Tibial nerve (tissue), 4 donors: ENCODE measurements at regions not wholly inside any gene's neighbourhood (a gene's known extent, or its start where the extent isn't known, plus 50 kb on each side); places are given as distances from the start of the nearest gene placed in this dataset.

Experiments
- DNase-seq, 2 donors: peaks; one replicate each; pipeline ENCODE4 v3.0.0-alpha.2; 2019; ENCODE audit warnings: low spot score in 2 of 2
- H3K27ac ChIP-seq, 4 donors: fragments of 200-600 bp; sonication (generic) in 3 of 4; one replicate each; pipeline ENCODE4 v1.5.1; 2017 to 2019; ENCODE audit warnings: mild to moderate bottlenecking in 1 of 4
- H3K27me3 ChIP-seq, 2 donors: fragments of 200-600 bp; sonication (generic) in 1 of 2; one replicate each; pipeline versions ENCODE4 v1.5.1 to v1.6.0; 2017 to 2019
- H3K36me3 ChIP-seq, 3 donors: fragments of 200-600 bp; sonication (generic); one replicate each; pipeline ENCODE4 v1.5.1; 2018 to 2019
- H3K4me1 ChIP-seq, 4 donors: fragments of 200-600 bp; sonication (generic) in 3 of 4; one replicate each; pipeline ENCODE4 v1.5.1; 2017 to 2019
- H3K4me3 ChIP-seq, 4 donors: fragments of 200-600 bp; sonication (generic) in 3 of 4; one replicate each; pipeline ENCODE4 v1.5.1; 2017 to 2019; ENCODE audit warnings: mild to moderate bottlenecking in 1 of 4, moderate library complexity in 1 of 4
- H3K9me3 ChIP-seq, 4 donors: fragments of 200-600 bp; sonication (generic) in 3 of 4; one replicate each; pipeline ENCODE4 v1.5.1; 2017 to 2019
- EP300 ChIP-seq, 2 donors: sonication (generic); formaldehyde crosslinking; IDR thresholded peaks; one replicate each; pipeline ENCODE4 v1.6.1; 2017; ENCODE audit warnings: antibody characterized with exemption in 2 of 2, mild to moderate bottlenecking in 1 of 2
- POLR2A ChIP-seq, 2 donors: fragments of 450-650 bp; IDR thresholded peaks; one replicate each; pipeline ENCODE4 v1.6.1; 2017; ENCODE audit warnings: antibody characterized with exemption in 2 of 2, mild to moderate bottlenecking in 2 of 2, moderate library complexity in 2 of 2
- WGBS, 2 donors: methylation state at CpG; one replicate each; pipeline ENCODE4 v1.1.5; 2018; 5-methylcytosine and 5-hydroxymethylcytosine counted together
- TF ChIP-seq, protein P1 (sequence below), 5 experiments: fragments of 200-600 bp in 3 of 5; fragments of 450-650 bp in 2 of 5; sonication (generic) in 3 of 5; IDR thresholded peaks; one replicate each; pipeline ENCODE4 v1.5.1; 2016 to 2019; ENCODE audit warnings: antibody characterized with exemption in 5 of 5, mild to moderate bottlenecking in 3 of 5, moderate library complexity in 2 of 5

DNA sequence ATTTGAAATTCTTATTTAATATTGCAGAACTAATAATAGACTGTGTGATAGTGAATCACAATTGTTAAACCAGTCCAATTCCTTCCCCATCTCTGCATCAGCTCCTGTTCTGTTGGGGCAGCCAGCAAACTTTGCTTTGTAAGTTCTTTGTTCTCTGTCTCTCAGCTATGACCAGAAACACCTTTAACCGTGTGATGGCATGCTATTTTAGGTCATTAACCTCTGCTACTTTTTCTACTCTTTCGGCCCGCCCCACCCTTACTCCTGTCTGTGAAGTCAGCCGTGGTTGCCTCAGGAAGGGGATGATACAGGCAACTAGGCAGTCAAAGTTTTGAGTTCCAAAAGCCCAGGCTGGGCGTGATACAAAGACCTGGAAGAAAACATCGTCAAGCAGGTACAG lies 51.3 kb upstream of the EGFL6 start:
- H3K36me3 ChIP-seq: no peaks in the 10 kb centered on the region
- no peak for DNase-seq
- no peak overlapping the region for H3K27ac ChIP-seq
- WGBS, 2 donors: 87 to 90% methylated on average over 6 of the region's 6 CpGs
- TF ChIP-seq, protein P1, sequence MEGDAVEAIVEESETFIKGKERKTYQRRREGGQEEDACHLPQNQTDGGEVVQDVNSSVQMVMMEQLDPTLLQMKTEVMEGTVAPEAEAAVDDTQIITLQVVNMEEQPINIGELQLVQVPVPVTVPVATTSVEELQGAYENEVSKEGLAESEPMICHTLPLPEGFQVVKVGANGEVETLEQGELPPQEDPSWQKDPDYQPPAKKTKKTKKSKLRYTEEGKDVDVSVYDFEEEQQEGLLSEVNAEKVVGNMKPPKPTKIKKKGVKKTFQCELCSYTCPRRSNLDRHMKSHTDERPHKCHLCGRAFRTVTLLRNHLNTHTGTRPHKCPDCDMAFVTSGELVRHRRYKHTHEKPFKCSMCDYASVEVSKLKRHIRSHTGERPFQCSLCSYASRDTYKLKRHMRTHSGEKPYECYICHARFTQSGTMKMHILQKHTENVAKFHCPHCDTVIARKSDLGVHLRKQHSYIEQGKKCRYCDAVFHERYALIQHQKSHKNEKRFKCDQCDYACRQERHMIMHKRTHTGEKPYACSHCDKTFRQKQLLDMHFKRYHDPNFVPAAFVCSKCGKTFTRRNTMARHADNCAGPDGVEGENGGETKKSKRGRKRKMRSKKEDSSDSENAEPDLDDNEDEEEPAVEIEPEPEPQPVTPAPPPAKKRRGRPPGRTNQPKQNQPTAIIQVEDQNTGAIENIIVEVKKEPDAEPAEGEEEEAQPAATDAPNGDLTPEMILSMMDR (IDR thresholded peaks at IDR 0.05): no peak
- TF ChIP-seq POLR2A (IDR thresholded peaks at IDR 0.05) (no peak), EP300 (IDR thresholded peaks at IDR 0.05) (no peak)
- H3K9me3 ChIP-seq: no peaks in the 10 kb centered on the region
- no peak overlapping the region for H3K4me3 ChIP-seq
- H3K4me1 ChIP-seq: no peaks in the 10 kb centered on the region
- H3K27me3 ChIP-seq: no peaks in the 10 kb centered on the region

DNA sequence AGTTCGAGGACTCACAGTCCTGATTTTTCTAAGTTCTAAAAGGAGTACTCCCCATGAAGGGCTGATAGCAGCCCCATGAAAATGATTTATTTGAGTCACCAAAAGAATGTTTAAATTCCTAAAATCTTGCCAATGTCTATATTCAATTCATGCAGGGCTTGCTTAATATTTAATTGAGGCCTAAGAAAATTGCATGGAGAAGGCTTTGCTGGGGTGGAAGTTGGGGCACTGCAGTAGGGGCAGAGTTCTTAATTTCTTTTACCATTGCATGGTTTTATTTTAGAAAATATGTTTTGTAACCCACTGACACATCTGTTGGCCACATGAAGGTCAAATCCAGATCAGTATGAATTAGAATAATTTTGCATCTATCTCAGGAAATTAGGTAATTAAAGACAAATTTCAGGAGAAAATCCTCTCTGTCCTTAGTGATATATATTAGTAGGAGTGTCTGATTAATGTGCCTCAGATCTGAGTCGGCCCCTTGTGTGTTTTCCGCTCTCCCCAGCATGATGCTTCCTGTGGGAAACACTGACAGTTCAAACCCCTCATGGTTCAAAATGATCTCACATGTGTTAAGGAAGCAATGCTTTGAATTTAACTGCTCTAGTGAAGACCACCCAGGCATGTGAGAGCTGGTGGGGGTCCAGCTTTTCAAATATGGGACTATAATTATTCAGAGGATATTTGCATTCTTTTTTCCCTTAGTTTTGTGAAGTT lies 54.0 kb upstream of the EGFL6 start:
- H3K36me3 ChIP-seq: no peaks in the 10 kb centered on the region
- 76 to 81% methylated on average over 3 of the region's 3 CpGs for WGBS, 2 donors

DNA sequence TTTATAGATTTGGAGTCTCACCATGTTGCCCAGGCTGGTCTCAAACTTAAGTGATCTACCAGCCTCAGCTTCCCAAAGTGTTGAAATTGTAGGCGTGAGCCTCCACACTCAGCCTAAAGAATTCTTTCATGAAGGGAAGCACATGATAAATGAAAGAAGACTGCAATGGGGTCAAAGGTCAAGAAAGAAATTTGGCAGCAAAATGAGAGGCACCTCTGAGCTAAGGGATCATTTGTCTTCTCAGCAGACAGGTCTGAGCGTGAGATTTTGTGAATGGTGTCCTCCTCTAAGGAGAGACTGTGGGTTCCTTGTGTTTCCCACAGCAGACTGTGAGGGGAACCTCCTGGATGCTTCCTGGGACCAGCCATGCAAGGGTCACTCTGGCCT lies 57.5 kb upstream of the EGFL6 start:
- peaks cover 0 to 6% of the 10 kb centered on the region in 2 donors for H3K27me3 ChIP-seq
- no peak overlapping the region for H3K4me3 ChIP-seq
- DNase-seq: no peak
- TF ChIP-seq, protein P1 (IDR thresholded peaks at IDR 0.05): no peak
- TF ChIP-seq EP300 (IDR thresholded peaks at IDR 0.05) (no peak), POLR2A (IDR thresholded peaks at IDR 0.05) (no peak)
- WGBS, 2 donors: 58 to 92% methylated on average over 2 of the region's 2 CpGs
- no peak overlapping the region for H3K27ac ChIP-seq
- no peaks in the 10 kb centered on the region for H3K4me1 ChIP-seq
- H3K9me3 ChIP-seq: no peaks in the 10 kb centered on the region
- no peaks in the 10 kb centered on the region for H3K36me3 ChIP-seq

More for the DNA sequence above, 54.0 kb upstream of the EGFL6 start:
- DNase-seq: no peak
- Histone ChIP-seq H3K4me3 (no peak overlapping the region), H3K9me3 (no peaks in the 10 kb centered on the region), H3K4me1 (no peaks in the 10 kb centered on the region), H3K27me3 (peaks cover 0 to 6% of the 10 kb centered on the region in 2 donors), H3K27ac (no peak overlapping the region)
- no peak for TF ChIP-seq POLR2A (IDR thresholded peaks at IDR 0.05)
- TF ChIP-seq EP300 (IDR thresholded peaks at IDR 0.05): no peak
- TF ChIP-seq, protein P1 (IDR thresholded peaks at IDR 0.05): no peak

DNA sequence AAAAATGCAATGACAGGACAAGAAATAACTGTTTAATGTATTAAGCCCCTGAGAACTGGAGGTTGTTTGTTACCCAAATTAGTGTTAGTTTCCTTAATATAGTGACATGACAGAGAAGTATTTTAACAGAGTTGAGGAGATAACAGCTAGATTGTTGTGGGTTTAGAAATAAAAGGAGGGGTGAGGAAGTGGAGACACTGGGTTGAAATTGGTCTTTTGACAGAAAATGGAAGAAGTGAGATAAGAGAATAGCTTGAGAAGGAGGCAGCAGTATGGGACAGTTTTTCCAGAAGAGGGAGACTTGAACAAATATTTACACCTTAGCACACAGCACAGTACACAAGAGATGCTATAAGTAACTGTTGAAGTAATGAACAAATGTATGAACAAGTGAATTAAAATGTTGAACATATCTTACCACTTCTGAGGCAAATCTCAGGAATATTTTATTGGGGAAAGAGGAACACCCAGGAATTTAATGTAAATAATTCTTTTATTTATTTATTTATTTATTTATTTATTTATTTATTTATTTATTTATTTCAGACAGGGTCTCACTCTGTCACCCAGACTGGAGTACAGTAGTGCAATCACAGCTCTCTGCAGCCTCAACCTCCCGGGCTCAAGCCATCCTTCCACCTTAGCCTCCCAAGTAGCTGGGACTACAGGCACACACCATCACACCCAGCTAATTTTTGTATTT lies 58.0 kb upstream of the EGFL6 start:
- Histone ChIP-seq H3K9me3 (no peaks in the 10 kb centered on the region), H3K27ac (no peak overlapping the region), H3K36me3 (no peaks in the 10 kb centered on the region), H3K4me3 (no peak overlapping the region), H3K27me3 (peaks cover 0 to 6% of the 10 kb centered on the region in 2 donors), H3K4me1 (no peaks in the 10 kb centered on the region)
- TF ChIP-seq POLR2A (IDR thresholded peaks at IDR 0.05): no peak
- TF ChIP-seq EP300 (IDR thresholded peaks at IDR 0.05): no peak
- TF ChIP-seq, protein P1 (IDR thresholded peaks at IDR 0.05): no peak
- WGBS, 2 donors: 94 to 100% methylated on average over 1 of the region's 1 CpG
- no peak for DNase-seq

DNA sequence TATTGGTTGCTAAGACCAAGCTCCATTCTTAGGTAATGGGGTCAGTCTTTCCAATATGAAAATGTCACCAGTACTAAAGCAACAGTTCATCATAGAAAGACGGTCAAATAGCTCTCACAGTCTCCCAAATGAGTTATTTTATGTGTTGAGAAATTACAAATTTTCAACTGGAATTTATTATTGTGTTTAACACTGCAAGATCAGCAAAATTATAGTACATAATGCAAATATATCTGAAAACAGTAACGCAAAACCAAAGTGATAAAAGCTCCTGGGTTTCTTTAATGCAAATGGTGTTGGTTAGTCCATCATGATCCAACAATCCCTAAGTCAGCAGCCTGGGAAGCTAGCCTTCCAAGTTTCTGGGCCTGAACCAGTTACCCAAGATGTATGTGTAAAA lies 61.5 kb upstream of the EGFL6 start:
- no peak overlapping the region for H3K27ac ChIP-seq
- no peak overlapping the region for H3K4me3 ChIP-seq
- WGBS, 2 donors: 67 to 73% methylated on average over 2 of the region's 2 CpGs
- no peaks in the 10 kb centered on the region for H3K9me3 ChIP-seq
- TF ChIP-seq, protein P1 (IDR thresholded peaks at IDR 0.05): no peak
- TF ChIP-seq POLR2A (IDR thresholded peaks at IDR 0.05): no peak
- TF ChIP-seq EP300 (IDR thresholded peaks at IDR 0.05): no peak
- no peak for DNase-seq
- H3K4me1 ChIP-seq: no peaks in the 10 kb centered on the region
- peaks cover 0 to 6% of the 10 kb centered on the region in 2 donors for H3K27me3 ChIP-seq
- H3K36me3 ChIP-seq: no peaks in the 10 kb centered on the region
